Stimulated activated CD4-positive, alpha-beta T cell treated with anti-CD3 and anti-CD28 coated beads, Interleukin-12 subunit alpha, Interleukin-12 subunit beta, amount 100 ng/mL, for 24 hours (primary cell): ENCODE measurements at regions not wholly inside any gene's neighbourhood (a gene's known extent, or its start where the extent isn't known, plus 50 kb on each side); places are given as distances from the start of the nearest gene placed in this dataset.

ENCODE experiments used
- DNase-seq, 2 experiments: peaks; one replicate each; pipeline ENCODE4 v3.0.0-alpha.2; 2020; ENCODE audit warnings: low read depth in 2 of 2

DNA sequence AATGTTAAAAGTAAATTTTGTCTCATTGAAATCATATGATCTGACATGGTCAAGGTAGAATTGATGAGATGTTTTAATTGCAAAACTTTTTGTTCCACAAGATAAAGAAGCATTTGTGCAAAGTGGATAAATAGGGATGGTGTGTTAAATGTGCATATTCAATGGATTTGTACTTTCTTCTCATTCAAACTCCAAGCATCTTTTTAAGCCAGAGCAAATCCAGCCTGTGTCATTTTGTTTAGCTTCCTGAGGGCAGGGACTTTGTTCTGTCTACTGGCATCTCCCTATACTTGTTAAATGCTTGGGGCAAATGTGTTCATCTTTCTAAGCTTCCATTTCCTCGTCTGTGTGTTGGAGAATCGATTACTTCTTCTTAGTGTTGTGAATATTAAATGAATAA, 200.3 kb downstream of the SLIT2 start:
- DNase-seq = no peak

DNA sequence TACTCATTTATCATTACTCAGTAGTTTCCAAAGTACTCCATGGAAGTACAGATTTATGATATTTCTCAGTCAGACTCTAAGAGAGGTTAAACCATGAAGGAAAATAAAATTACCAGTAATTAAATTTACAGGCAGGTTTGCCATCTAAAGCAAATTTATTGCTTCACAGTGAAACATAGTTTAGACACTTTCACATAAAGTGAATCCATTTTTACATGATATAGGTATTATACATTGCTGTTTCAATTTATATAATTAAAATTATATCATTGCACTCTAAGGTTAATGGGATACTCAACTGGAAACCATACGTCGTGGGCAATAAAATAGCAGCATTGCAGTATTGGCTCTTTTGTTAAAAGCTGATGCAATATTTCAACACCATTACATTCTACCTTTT, 202.8 kb downstream of the SLIT2 start:
- DNase-seq = no peak

DNA sequence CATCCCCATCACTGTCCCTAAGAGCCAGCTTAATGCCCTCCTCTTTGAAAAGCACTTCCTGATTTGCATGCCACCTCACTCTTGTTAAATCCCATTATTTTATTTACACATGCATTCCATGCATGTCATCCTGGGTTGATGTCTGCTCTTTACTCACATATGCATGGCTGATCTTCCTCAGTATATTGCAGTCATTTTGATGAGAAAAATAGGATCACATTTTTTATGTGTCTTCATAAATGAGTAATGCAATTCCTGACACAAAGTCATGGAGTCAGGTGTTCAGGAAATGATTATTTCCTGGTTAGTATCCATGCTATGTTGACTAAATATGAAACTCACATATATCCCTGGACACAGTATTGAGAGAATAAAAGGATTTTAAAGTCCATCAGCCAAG, 204.7 kb downstream of the SLIT2 start:
- no peak for DNase-seq

DNA sequence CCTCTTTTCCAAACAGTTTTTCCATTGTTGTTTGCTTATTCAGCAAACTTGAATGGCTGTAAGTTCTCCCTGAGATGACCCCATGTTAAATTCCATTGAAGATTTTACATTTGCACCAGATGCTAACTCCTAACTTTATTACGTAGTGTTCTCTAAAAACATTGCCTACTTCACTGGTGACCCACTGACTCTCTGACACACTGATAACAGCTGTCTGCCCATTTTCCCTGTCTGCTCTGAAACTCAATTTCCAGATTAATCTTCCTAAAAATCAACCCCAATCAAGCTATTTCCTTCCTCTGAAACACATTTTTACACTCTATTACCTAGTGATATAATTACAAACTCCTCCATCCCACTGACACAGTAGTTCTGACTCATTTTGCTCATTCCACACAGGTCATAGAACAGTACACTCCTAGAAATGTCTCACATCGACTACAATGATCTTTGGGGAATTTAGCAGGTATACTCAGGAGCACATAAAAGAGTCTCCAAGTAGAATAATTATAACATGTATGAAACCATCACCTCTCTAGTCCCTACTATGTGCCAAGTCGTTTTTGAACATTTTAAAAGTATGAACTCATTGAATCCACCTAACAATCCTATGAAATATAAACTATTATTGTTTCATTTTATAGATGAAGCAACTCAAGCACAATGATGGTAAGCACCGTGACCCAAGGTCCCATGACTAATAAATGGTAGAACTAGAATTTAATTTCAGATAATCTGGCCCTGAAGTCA, 210.9 kb downstream of the SLIT2 start:
- DNase-seq = no peak

DNA sequence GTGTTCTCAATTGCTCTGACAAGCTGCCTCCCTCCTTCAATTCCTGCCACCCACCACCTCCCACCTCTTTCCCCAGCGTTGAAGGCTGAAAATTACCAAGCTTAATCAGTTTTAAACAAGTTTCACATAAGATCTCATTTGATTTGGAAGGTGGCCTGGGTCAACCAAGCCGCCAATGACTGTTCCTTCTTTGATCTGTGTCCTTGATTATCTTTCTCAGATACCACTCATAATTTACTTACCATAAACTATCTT, 211.4 kb downstream of the SLIT2 start:
- DNase-seq = no peak

DNA sequence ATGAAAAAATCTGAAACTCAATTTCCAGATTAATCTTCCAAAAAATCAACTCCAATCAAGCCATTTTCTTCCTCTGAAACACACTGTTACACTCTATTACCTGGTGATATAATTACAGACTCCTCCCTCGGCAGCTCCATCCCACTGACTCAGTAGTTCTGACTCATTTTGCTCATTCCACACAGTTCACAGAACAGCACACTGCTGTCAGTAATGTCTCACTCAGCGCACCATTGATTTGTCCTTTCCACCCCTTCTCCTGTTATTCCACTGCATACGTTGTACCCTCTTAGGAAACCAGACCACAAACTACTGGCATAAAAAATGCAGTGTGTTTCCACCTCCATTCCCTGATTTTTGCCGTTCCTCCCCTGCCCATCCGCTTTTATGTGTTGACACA, 212.7 kb downstream of the SLIT2 start:
- no peak for DNase-seq

DNA sequence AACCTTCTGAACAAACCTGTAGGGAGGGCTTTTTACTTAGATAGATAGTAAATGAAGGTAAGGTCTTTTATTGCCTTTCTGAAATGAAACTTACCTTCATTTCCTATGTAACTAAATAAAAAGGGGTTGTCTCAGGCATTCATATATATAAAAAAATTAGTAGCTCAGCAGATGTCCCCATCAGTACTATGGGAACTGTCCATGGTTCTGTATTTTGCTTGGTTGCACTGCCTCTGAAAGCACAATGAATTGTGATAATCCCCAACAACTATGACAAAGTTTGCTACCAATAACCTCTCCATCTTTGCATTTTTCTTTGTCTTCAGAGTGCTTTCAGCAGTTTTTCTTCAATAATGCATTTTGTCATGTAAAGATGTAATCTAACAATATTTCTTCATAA, 222.4 kb downstream of the SLIT2 start:
- DNase-seq = no peak

DNA sequence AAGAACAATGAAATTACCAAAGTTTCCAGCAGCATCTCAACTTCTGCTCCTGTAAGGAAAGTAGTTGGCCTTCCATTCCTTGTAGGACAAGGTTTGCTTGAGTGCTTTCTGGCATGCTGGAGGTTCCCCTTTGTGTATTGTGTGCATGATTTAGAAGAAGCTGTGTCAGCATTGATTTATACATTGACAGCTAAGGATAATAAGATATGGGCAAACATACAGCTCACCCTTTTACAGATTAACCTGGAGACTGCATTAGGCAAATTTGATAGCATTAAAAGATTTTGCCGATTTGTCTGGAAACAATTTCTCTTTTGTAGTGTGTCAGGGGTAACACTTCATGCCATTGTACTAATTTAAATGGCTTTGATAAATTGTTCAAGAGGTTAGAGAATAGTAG, 221.8 kb upstream of the PACRGL start:
- DNase-seq = no peak

DNA sequence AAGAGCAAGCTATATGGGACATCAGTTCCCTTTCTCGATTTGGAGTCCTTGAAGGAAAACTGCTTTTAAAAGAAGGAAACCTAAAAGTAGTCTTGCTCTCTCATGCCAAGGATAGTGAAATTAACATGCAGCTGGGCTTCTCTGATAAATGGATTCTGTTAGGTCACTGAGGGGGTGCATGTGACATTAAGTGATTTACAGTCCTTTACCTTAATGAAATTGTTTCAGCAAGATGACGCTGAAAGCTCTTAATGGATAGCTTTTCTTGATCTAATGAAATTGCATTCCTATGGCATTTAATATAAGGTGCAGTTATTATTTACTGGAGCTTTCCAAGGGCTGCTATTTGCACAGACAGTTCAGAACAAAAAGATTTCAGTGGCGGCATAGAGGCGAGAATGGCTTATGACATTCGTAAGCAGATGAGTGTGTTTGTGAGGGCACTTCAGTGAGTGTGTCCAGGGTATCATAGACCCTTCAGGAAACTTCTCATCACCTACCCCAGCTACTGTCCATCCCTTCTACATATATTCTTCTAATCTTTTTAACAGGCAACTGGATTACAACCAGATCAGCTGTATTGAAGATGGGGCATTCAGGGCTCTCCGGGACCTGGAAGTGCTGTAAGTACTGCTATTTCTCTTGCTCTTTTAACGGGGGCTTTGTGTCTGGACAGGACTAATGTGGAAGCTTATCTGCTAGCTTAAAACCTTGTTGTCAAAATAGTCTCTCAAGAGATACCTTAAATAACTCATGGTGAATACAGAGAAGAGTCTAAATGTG, 219.9 kb upstream of the PACRGL start:
- DNase-seq = no peak

DNA sequence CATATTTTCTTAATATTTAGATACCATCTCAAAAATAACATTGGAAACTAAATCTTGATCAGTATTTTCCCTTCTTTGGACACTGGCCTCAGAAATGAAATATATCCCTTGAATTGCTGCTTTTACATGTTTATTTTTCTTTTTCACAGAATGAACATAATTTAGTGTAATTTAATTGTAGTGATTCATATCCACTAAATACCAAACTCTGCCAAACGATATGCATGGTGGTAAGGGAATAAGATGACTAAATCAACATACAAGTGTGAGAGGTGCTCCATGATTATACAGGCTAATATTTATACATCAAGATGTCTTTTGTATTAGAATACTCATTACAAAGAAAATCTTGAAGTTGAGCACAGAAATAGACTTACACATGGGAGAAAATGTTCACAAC, 216.8 kb upstream of the PACRGL start:
- DNase-seq = no peak

DNA sequence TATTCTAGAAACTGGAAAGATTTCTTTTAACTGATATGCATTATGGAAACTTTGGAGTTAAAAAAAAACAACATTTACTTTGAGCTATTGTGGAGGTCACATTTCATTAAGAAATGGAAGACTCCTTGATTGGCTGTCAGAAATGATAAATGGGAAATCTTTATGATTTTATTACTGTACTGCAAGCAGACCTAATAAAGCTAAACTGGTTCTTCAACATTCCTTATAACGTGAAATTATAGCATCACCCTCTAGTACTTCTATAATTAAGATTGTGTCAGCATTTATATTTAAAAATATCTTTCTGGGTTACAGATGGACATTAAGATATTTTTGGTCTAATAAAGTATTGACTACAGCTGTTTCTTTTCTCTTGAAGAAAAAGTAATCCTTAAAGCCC, 213.8 kb upstream of the PACRGL start:
- no peak for DNase-seq

DNA sequence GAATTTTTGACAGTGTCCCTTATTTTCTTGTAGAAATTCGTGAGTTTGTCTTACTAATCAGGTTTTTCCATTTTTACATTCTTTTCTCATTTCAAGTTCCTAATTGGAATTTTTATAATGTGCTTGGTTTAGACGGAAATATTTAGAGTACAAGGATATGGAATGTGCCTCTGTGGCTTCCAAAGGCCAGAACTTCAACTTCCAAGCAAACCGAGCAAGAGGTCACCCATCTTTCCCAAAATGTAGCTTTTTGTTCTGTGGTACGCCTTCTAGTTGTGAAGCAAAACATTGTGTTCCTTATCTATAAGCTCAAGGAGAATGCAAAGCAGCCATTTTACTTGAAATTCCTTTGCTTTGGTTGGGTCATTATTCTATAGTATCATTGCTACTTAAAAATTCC, 212.8 kb upstream of the PACRGL start:
- no peak for DNase-seq

DNA sequence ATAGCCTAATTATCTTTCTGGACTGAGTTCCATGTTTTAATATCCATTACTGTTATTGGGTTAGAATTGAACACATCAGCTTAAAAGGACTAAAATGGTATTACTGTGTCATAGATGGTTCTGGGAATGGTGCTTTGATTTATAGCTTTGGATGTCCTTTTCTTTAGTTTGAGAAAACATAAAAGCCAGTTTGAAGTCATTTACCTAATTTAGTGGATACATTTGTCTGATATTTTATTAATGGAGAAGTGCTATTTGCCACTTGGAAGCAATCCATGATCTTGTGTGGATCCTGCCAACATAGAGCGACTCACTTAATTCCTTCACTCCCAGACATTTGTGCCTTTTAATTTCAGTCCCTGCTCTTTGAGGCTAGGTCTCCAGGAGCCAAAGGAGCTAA, 212.4 kb upstream of the PACRGL start:
- DNase-seq = no peak

DNA sequence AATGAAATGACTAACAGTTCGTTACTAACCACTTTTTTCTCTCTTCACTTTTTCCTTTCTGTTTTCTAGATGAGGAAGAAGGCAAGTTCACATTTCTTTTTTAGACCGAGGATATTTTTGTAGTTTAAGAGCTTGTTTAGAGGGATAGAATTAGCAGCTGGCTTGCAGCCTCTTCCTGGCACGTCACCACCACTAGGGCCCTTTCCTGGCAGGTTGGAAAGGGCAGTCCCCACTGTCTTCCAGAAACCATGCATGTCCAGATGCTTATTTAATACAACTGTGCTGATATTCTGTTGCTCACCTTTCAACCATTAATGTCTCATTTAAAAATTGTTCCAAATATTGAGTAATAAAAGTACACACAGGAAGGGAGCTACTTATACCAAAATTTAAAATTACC, 209.5 kb upstream of the PACRGL start:
- no peak for DNase-seq

DNA sequence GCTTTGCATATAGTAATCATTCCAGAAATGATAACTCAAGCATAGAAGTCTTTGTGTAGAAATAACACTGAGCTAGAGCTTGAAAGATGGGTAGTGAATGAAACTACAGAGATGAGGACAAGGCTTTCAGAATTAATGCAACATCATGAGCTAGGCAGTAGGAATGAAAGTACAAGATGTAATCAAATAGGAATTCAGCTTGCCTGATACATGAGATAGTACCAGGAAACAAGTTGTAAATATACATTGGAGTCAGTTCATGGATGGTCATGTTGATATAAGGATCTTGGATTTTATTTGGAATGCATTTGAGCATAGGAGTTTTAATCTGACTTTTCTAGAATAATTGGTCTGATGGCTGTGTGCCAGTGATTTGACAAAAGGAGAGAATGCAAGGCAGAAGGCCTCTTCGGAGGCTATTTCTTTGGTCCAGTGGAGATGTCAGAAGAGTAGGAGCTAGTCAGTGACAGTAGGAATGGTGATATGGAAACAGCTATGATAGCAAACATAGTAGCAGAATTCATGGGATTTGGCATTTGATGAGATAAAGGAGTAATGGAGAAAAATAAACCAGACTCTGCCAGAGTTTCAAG, 206.4 kb upstream of the PACRGL start:
- DNase-seq = no peak

DNA sequence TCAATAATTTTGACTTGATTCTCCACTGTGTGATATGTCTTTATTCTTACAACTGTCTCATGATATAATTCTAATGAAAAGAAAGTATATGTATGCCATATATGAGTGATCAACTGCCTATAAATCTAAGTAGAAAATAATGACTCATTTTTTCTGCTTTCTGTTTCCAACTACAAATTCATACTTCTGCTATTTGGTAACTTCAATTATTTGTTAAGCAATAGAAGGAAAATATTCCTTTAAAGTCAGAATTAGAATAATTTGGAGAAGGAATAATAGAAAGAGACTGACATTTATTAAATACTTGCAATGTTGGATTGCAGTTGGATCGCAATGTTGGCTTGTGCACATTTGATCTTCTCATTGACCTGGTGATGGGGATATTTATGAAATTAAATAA, 204.2 kb upstream of the PACRGL start:
- no peak for DNase-seq

DNA sequence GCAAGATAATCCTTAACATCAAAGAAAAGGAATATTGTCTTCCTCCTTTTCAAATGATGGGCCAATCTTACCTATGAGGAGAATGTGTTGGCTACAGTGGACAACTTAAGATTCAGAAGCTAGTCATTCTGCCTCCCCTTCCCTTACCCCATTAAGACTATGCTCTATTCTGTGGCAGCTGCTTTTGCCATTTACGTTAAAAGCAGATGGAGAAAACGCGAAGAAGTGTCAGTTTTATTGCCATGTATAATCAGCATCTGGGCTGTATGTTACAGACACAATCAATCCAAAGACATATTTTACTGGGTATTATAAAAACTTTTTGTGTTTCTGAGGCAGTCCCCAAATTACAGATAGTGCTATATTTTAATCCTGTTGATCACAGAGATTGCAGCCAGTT, 196.1 kb upstream of the PACRGL start:
- no peak for DNase-seq

DNA sequence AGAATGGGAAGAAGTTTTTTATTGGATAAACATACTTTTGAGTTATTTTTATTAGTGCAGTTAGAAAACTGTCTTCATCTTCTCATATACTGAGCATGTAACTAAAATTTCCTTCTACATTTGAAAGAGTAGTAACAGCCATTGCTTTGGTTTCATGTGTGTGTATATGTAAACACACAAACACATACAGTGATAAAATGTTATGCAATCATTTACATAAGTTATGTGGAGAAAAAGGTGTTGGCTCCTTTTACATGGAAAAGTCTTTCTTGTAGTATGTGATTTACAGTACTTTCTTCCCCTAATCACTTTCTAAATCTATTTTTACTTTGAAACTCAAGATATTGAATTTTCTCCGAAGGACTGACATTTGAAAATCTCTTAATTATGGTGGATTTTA, 194.3 kb upstream of the PACRGL start:
- DNase-seq = no peak

DNA sequence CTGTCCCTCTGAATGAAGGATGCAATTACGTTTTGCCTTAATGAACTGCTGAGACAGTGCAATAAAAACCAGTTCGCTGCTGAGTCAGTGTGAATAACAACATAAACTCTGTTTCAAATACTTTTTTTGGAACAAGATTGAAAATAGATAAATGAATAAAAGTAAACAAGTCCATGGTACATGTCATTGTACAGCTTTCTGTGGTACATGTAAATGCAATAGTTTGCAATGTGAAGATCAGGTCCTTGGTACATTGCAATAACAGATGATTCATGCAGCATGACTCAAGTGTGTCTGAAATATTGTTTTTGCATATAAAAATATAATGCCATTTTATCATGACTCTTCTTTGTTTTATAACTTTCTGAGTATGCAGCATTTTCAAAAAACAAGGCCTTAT, 193.4 kb upstream of the PACRGL start:
- DNase-seq = no peak

DNA sequence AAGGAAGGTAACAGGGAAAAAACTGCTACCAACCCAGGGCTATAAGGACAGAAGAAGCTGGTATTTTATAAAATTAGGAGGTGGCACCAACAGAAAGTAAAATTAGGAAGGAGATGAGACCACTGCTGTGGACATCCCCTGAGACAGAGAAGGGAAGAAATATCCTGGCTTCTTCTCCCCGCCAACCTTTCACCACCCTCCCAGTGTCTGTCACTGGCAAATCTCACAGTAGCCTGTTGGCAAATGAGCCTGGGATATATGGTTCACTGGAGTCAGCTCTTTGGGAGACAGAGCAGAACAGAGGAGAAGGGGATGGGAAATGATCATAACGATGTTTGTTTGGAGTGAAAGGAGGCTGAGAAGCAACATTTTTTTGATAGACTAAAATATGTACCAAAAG, 190.9 kb upstream of the PACRGL start:
- no peak for DNase-seq

DNA sequence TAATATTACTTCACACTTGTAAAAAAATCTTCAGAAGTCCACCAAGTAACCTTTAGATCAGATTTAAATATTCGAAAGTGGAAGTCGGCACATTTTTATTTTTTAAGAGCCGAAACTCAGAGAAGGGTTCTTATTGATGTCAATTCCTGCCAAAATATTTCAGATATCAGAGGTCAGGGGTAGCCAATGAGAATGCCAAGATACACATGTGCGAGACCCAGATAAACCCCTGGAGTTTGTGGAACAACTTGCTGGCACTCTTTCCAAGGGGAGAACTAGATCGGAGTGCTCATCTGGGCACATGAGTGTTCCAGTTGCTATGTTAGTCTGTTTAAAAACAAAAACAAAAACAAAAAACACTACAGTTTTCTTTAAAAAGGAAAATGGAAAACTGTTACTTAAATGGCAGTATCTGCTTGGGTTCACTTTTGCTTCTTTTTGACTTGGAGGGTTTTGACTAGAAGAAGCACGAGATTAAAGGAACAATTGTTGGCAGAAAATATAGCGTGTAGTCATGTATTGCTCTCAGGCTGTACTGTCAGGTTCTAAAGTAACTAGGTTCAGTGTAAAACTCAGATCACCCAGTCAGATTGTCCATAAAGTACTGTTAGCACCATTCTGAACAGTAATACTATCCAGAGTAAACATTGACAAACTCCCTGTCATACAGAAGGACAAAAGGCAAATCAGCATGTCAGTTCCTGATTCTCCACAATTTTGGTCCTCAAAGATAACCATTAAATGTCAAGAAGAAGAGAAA, 188.0 kb upstream of the PACRGL start:
- no peak for DNase-seq

DNA sequence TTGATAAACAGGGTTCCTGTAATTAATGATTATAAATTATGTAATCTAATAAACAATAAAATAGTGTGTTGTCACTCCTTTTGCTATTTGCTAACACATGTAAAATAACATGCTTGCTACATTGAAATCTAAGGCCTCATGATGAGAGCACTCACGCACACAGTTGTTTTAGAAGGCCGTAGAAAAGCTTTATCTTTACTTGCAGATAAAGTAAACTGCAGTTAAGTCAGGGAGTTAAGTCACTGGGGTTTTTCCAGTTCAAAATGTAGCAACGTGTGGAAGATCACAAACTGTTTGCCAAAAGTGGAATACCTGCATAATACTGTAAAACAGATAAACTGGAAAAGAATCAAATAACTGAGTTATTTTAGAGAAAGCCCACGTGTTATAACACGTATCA, 187.3 kb upstream of the PACRGL start:
- no peak for DNase-seq

DNA sequence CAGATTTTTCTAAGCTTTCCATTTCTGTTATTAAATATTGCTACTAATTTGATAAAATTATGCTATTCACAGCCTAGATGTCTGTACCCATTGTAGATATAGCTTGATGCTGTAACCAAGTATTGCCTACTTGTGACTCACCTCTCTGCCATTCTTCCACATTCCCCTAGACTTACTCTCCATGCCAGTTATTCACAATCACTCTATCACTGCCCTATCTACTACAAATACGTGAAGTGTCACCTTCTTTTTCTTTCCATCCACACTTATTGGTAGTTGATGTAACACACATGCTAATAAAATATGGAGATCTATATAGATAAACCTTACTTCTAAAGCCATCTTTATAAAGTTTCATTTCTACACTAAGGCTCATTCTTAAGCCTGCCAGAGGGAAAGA, 179.4 kb upstream of the PACRGL start:
- DNase-seq = no peak
